Right cardiac atrium (tissue), 5 donors: ENCODE measurements at regions not wholly inside any gene's neighbourhood (a gene's known extent, or its start where the extent isn't known, plus 50 kb on each side); places are given as distances from the start of the nearest gene placed in this dataset.

Experiments
- ATAC-seq, 2 donors: fragments of 200-7000 bp; cut with Tn5 transposase; one replicate each; pipeline versions ENCODE4 v1.8.0 to v1.9.1; 2020; ENCODE audit warnings: moderate library complexity in 2 of 2, mild to moderate bottlenecking in 1 of 2
- DNase-seq, 3 donors: peaks; one replicate each; pipeline ENCODE4 v3.0.0-alpha.2; 2020
- H3K27ac ChIP-seq: one replicate; pipeline ENCODE4 v1.5.1; 2013; ENCODE audit warnings: mild to moderate bottlenecking, low read length, control low read depth, moderate library complexity
- H3K27me3 ChIP-seq: one replicate; pipeline ENCODE4 v1.6.1; 2013; ENCODE audit not compliant: control insufficient read depth, insufficient read depth
- H3K4me1 ChIP-seq: one replicate; pipeline ENCODE4 v1.6.1; 2013; ENCODE audit warnings: low read length; ENCODE audit not compliant: control insufficient read depth, insufficient read depth
- H3K4me3 ChIP-seq: one replicate; pipeline ENCODE4 v1.5.1; 2013; ENCODE audit warnings: low read length, control low read depth
- H3K9me3 ChIP-seq: one replicate; pipeline ENCODE4 v1.6.1; 2013; ENCODE audit warnings: low read length; ENCODE audit not compliant: control insufficient read depth
- WGBS: extraction: QIAGEN DNeasy Blood & Tissue Kit; methylation state at CpG from one replicate; pipeline ENCODE4 v1.1.7; 2013; 5-methylcytosine and 5-hydroxymethylcytosine counted together
- intact Hi-C, 4 donors: fragments of 100-400 bp; cut with DNase I; formaldehyde crosslinking; loops; one replicate each; pipeline versions ENCODE4 v1.11.0 to v1.14.0; 2022 to 2023
- donor health status: healthy with polysubstance abuse.
- donor health status: DM: no; HTN: yes; CAD: no.
- donor health status: DM: no; HTN: no; CAD: no.
- donor health status: DM: no; HTN: yes; CAD: no; lungs with severe emphysema.
- donor health status: DM: yes; HTN: yes; CAD: no.

DNA sequence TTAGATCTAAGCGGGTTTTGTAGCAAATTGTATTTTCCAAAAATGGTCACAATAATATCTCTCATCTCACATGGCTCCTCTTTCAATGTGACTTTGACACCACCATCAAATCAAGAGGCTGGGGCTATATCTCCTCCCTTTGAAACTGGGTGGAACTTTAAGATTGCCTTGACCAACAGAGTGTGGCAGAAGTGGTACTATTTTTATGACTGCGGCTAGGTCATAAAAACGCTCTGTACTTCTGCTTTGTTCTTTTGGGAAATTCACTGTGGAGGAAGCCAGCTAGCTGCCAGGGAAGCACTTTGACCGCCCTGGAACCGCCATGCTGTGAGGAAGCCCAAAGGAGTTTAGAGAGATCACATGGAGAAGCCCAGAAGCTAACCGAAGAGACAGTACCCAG lies 50.7 kb upstream of the ACOT11 start:
- Histone ChIP-seq H3K4me3 (no peak overlapping the region), H3K27me3 (no peaks in the 10 kb centered on the region), H3K9me3 (peaks cover 2% of the 10 kb centered on the region), H3K4me1 (no peaks in the 10 kb centered on the region), H3K27ac (no peak overlapping the region)
- ATAC-seq (no peak), DNase-seq (no peak)
- 89% methylated on average over 6 of the region's 6 CpGs for WGBS
- intact Hi-C loops, result loop anchor here in 2 of 4 donors (10.0 kb wide), 1 partner anchor 307 kb away; the partner anchor contains the start of gene TTC22 (in 2 of the 2)

DNA sequence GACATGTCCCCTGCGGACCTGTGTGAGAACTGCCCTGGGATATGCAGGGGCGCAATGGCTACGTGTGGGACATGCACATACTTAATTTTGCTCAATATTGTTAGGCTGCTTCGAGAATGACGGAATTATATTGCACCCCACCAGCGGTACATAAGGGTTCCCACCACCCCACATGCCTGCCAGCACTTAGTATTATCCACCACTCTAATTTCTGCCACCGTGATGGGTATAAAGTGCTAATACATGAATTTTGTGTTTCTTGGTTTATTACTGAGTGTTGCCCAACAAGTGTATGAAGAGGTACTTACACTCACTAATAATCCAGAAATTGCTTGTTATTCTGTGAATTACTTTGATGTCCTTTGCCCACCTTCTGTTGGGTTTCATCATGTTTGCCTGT lies 52.1 kb upstream of the ACOT11 start:
- WGBS, result 74% methylated on average over 7 of the region's 7 CpGs
- no peak overlapping the region for H3K27ac ChIP-seq
- intact Hi-C loops, result loop anchor here in 2 of 4 donors (10.0 kb wide), 1 partner anchor 309 kb away; the partner anchor contains the start of gene TTC22 (in 2 of the 2)
- DNase-seq (no peak), ATAC-seq (no peak)
- no peaks in the 10 kb centered on the region for H3K4me1 ChIP-seq
- no peak overlapping the region for H3K4me3 ChIP-seq
- H3K9me3 ChIP-seq, result peaks cover 2% of the 10 kb centered on the region
- H3K27me3 ChIP-seq, result no peaks in the 10 kb centered on the region

DNA sequence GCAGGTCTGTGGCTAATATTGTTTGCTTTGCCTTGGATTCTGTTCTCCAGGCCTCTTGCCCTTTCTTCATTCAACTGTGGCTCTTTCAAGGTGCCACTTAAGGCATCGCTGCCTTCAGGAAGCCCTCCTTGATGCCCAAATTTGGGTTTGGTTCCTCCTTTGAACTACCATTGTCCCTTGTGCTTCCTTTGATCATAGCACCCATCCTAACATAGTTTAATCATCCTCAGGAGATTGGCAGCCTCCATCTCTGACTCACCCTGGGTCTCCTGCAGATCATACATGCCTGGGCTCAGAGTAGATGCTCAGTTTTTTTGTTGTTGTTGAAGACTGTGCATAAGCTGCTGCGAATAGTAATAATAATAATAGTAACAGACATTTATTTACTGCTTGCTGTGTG lies 54.4 kb upstream of the ACOT11 start:
- ATAC-seq (no peak), DNase-seq (no peak)
- intact Hi-C loops, result loop anchor here in 2 of 4 donors (10.0 kb wide), 1 partner anchor 311 kb away; the partner anchor contains the start of gene TTC22 (in 2 of the 2)
- H3K9me3 ChIP-seq, result peaks cover 2% of the 10 kb centered on the region
- 84% methylated on average over 2 of the region's 2 CpGs for WGBS
- H3K27ac ChIP-seq, result no peak overlapping the region
- H3K4me3 ChIP-seq, result no peak overlapping the region
- H3K27me3 ChIP-seq, result no peaks in the 10 kb centered on the region
- H3K4me1 ChIP-seq, result no peaks in the 10 kb centered on the region

DNA sequence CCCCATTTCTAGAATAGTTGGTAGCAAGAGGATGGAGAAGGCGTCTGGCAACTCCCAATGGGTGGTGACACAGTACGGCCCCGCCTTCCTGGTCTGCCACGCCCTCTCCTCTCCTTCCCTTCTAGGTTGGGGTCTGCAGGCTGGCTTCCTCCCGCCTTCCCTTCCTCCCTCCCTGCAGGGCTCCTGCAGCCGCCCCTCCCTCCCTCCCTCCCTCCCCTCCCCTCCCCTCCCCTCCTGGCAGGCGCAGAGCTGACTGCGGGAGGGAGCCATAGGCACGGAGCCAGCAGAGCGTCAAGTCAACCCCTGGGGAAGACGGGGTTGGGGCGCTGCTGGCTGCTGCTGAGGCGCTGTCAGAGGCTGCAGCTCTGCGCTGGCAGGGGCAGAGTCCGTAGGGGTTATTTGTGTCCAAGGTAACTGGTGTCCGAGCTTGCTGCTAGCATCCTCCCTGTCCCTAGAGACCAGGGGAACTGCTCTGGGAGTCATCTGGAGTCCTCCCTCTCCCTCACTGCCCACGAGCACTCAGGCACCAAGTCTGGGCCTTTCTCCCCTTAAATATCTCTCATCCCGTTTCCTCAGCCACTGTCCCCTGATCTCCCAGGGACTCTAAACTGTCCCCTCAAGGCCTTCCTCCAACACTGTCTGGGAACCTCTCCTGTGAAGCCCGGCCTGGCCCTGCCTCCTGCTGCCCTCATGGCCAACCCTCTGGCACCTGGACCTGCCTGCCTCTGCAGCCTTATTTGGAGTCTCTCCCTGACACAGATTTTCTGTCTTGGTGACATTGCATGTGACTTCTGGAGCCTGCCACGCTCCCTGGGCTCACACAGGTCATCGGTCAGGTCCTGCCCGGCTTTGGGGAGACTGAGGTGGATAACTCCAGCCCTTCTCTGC lies 57.4 kb upstream of the ACOT11 start:
- ATAC-seq (no peak), DNase-seq (peak; percentile 32 to 81 (median 72))
- no peak overlapping the region for H3K4me3 ChIP-seq
- H3K27me3 ChIP-seq, result no peaks in the 10 kb centered on the region
- peaks cover 2% of the 10 kb centered on the region for H3K4me1 ChIP-seq
- no peaks in the 10 kb centered on the region for H3K9me3 ChIP-seq
- no peak overlapping the region for H3K27ac ChIP-seq
- WGBS, result 16% methylated on average over 22 of the region's 22 CpGs
- intact Hi-C loops, result loop anchor here in 2 of 4 donors (2.0 to 10.0 kb wide), 2 partner anchors 314 to 368 kb away; partner anchors contain the start of gene TTC22 (in 2 of the 2)

DNA sequence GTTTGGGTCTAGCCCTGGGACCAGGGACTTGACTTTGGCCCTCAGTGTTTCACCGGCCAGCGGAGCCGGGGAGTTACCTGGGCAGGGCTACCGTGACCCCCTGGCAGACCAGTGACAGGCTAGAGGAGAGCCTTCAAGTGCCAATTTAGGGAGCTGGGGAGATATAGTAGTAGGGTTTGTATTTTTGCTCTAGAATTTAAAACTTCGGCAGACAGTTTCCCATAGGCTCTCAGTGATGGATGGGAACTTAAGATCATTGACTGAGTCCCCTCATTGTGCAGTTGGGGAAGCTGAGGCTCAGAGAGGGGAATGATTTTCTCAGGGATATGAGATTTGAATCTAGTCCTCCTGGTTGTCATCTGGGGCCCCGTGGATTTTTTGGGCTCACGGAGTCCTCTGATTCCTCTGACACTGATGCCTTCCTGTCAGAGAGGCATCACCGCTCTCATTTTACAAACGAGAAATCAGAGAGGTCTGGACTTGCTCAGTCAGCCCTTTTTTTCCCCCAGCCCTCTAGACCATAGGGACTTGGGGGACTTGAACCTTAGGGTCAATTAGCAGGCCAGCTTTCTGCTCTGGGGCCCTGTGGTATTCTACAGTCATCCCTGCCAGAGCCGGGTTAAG lies 58.3 kb upstream of the ACOT11 start:
- WGBS, result 14% methylated on average over 10 of the region's 10 CpGs
- Histone ChIP-seq H3K4me3 (no peak overlapping the region), H3K27me3 (no peaks in the 10 kb centered on the region), H3K9me3 (no peaks in the 10 kb centered on the region), H3K4me1 (peaks cover 2% of the 10 kb centered on the region), H3K27ac (no peak overlapping the region)
- intact Hi-C loops, result loop anchor here (2.0 to 10.0 kb wide), 9 partner anchors 81 to 417 kb away; partner anchors contain the start of genes TTC22 (in 2 of the 4) and SSBP3 (in 1 of the 4)
- ATAC-seq (no peak), DNase-seq (no peak)

DNA sequence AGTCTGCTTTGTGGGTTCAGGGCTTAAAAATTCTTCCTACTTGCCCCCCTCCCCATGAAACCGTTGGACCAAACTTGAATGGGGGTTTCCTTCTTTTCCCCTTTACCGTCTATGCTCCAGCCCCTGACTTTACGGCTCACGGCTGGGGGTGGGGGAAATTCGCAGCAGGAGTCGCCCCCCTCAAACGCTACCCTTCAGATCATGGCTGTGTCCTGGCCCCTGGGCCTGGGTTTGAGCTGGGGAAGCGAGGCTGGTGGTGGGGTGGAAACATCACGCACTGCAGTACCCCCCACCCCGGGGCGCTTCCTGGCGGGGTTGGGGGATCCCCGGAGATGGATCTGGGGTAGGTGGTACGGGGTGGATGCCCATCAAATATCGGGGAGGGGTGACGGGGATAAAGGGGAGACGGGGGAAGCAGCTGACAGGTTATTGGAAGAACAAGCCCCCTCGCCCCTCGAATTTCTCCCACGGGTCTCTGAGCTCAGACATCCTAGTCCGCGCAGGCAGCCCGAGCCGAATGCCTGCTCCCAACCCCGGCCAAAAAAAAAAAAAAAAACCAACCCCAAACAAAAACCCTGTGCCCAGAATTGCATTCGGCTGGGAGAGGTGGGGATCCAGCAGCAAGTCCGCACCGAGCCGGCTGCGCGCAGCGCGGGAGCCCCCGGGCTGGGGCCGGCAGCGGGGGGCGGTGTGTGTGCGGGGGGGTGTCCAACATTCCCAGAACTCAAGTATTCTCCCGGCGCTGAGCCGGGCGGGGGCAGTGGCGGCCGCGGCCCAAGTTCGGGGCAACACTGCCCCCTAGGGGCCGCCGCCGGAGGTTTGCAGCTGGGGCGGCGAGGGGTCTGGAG lies 59.0 kb upstream of the ACOT11 start:
- Histone ChIP-seq H3K27me3 (no peaks in the 10 kb centered on the region), H3K27ac (peak overlapping the region; percentile 92), H3K9me3 (no peaks in the 10 kb centered on the region), H3K4me1 (peaks cover 2% of the 10 kb centered on the region), H3K4me3 (peak overlapping the region; percentile 79)
- under 1% methylated on average over 51 of the region's 51 CpGs for WGBS
- peak; percentile 80 to 94 (median 93) for DNase-seq
- peak; percentile 79 to 86 for ATAC-seq
- intact Hi-C loops, result loop anchor here (1.0 to 10.0 kb wide), 9 partner anchors 80 to 417 kb away; partner anchors contain the start of gene SSBP3 (in 1 of the 4)

DNA sequence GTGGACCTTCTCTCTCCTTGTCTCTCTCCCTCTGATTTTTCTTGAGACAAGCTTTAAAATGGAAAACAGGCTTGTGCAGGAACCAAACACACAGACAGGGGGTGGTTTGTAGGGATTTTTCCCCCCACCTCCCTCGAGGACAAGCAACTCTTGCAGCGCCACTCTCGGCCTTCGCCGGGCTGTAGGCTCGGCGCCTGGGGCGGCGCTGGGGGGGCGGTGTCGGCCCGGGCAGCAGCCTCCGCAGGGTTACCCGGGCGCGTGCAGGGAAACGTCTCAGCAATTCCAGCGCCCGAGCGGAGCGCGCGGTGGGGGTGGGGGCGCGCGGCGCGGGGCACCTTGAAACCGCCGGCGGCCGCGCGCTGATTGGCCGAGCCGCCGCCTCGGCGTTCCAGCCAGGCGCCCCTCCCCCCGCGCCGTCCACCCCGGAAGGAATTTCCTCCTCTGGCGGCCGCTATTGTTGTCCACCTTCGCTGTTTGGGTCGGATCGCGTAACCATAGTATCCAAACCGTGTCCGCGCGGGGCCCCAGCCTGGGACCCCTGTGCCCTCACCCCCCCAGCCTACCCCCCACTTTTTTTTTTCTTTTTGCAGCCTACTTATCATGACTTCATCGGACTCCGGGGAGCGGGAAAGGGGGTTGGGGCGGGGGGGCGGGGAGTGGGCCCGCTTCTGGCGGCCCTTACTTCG lies 59.8 kb upstream of the ACOT11 start:
- ATAC-seq, result peak; percentile 89 to 93
- peak overlapping the region; percentile 79 for H3K4me3 ChIP-seq
- no peaks in the 10 kb centered on the region for H3K9me3 ChIP-seq
- intact Hi-C loops, result loop anchor here (1.0 to 10.0 kb wide), 9 partner anchors 79 to 416 kb away; partner anchors contain the start of gene SSBP3 (in 1 of the 4)
- peak; percentile 93 to 98 (median 97) for DNase-seq
- H3K4me1 ChIP-seq, result peaks cover 2% of the 10 kb centered on the region
- no peaks in the 10 kb centered on the region for H3K27me3 ChIP-seq
- peak overlapping the region; percentile 88 for H3K27ac ChIP-seq
- WGBS, result under 1% methylated on average over 62 of the region's 62 CpGs

DNA sequence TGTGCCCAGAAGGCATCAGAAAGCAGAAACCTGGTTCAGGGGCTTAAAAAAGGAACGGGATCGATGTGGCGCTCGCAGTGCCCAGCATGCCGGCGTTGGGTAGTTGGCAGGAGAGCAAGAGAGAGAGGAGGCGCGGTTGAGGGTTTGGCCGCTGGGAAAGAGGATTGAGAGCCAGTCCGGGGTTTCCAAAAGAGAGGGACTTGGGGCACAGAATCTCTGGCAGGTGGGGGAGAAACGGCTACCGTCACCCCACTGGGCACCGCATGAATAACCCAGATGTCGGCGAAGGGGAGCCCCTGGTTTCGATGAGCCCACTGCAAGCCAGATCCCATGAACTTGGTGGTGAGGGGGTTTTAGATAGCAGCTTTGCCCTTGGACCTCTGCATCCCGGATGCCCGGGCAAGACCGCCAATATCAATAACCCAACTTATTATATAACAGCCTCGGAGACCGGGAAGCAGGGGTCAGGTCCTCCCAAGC lies 60.4 kb upstream of the ACOT11 start:
- intact Hi-C loops, result loop anchor here (1.0 to 10.0 kb wide), 9 partner anchors 79 to 415 kb away; partner anchors contain the start of gene SSBP3 (in 1 of the 4)
- Histone ChIP-seq H3K4me1 (peaks cover 2% of the 10 kb centered on the region), H3K27me3 (no peaks in the 10 kb centered on the region), H3K9me3 (no peaks in the 10 kb centered on the region), H3K27ac (peak overlapping the region; percentile 37), H3K4me3 (peak overlapping the region; percentile 20)
- peak; percentile 6 to 15 for ATAC-seq
- WGBS, result 11% methylated on average over 21 of the region's 21 CpGs
- DNase-seq, result peak in 2 of 3 donors; percentile 72 to 78

DNA sequence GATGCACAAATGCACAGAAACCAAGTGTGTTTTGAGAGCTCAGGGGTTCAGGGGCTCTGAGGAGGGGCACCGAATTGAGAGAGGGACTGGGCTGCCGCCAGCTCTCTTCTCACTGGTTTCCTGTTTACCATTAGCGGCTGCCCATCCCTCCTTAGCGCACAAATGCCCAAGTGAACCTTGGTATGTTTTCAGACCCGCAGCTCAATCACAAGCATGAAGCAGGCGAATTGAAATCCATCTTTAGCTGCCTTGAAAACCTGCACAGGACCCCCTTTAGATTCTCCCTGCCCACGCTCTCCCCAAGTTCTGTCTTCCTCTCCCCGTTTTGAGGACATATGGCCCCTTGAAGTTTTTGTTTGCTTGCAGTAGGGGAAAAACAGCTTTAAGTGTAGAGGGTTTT lies 61.1 kb upstream of the ACOT11 start:
- DNase-seq (no peak), ATAC-seq (no peak)
- WGBS, result 55% methylated on average over 8 of the region's 8 CpGs
- intact Hi-C loops, result loop anchor here in 3 of 4 donors (1.0 to 10.0 kb wide), 5 partner anchors 80 to 415 kb away; no protein-coding TSS in a partner anchor
- no peaks in the 10 kb centered on the region for H3K9me3 ChIP-seq
- H3K27ac ChIP-seq, result no peak overlapping the region
- H3K4me1 ChIP-seq, result peaks cover 2% of the 10 kb centered on the region
- no peaks in the 10 kb centered on the region for H3K27me3 ChIP-seq
- no peak overlapping the region for H3K4me3 ChIP-seq
